NK-92 treated with Interleukin-12 subunit alpha and Interleukin-12 subunit beta, amount 100 ng/mL, for 24 hours (cell line): ENCODE measurements at regions not wholly inside any gene's neighbourhood (a gene's known extent, or its start where the extent isn't known, plus 50 kb on each side); places are given as distances from the start of the nearest gene placed in this dataset.
"Not testable (repeated sequence)": the region's sequence is repeated elsewhere in the genome, so short reads cannot be mapped to it uniquely, and the experiment has no call there.

ENCODE experiments used
- DNase-seq: peaks from one replicate; lab custom pipeline; 2025; lab: John Stamatoyannopoulos, UW

DNA sequence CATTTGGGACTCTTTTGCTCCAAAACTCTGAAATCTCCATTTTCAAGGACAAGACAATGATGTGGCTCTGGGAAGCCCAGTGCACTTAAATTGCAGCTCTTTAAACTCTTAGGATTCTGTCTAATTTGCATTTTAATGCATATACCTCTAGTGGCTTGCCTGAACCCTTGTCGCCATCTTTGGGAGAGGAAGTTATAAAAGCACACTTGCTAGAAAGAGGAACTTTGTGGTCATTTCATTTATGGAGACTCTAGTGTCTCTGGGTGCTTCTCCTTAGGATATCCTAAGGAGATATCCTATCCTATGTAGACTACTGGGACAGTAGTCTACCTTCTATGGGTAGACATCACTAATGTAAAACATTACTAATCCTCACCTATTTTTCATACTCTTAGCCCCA is 77.3 kb upstream of the SLC1A3 start:
- DNase-seq, result no peak

GRCh38 chr5:36530215-36530614 is 76.2 kb upstream of the SLC1A3 start:
- DNase-seq, result no peak

DNA sequence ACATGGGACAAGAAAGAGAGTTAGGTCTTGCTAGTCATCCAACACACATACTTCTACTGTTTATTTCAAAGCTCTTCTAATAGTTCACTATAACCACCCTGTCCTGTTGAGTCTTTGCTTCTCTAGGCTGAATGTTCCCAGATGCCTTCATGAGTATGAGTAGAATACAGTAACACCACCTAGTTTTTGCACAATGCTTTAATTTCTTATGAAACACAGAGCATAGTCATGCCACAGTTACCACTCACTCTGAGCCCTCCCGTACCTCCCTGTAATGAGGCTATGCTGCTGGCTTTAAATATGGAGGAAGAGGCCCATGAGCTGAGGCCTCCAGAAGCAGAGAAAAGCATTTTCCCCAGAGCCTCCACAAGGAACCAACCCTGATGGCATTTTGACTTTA is 75.0 kb upstream of the SLC1A3 start:
- no peak for DNase-seq

GRCh38 chr5:36535378-36535777 is 71.0 kb upstream of the SLC1A3 start:
- DNase-seq, result no peak

GRCh38 chr5:36535859-36536615 is 70.4 kb upstream of the SLC1A3 start:
- no peak for DNase-seq

DNA sequence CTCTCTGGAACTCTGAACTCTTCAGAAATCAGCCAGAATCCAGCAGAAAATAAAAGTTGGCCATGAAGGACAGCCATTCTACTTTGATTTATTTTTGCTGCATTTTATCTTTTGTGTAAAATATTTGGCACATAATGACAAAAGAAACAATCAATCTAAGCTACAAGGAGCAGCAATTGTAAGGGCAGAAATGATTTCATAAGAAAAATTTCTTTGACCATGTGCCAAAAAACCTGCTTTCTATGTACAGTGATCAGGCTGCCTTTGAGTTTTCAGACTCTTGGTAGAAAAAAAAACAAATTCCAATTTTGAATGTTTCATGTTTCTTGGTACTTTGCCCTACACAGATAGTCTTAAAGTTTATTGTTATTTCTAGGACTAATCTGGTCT is 69.8 kb upstream of the SLC1A3 start:
- no peak for DNase-seq

DNA sequence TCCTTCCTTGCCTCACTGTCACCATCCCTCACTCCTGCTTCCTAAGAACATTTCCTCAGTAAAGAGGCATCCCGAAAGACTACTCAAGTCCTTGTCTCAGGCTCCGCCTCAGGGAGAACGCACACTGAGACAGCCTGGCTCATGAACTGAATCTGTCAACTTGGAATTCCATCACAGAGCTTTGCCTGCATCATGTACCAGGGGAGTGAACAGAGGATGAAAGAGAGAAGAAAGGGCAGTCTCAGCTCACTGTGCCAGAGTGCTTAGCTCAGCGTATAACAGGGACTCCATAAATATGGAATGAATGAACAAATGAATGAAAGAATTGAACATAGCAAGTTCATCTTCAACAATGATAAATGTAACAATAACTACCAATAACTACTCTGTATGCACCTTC is 68.7 kb upstream of the SLC1A3 start:
- DNase-seq, result no peak

GRCh38 chr5:36552651-36553393 is 53.6 kb upstream of the SLC1A3 start:
- DNase-seq, result no peak

GRCh38 chr5:36555035-36555434 is 51.4 kb upstream of the SLC1A3 start:
- DNase-seq, result not testable (repeated sequence)
